Activated naive CD4-positive, alpha-beta T cell treated with anti-CD3 and anti-CD28 coated beads, Interleukin-2, amount 50 U/mL, for 16 hours (primary cell): ENCODE measurements at regions not wholly inside any gene's neighbourhood (a gene's known extent, or its start where the extent isn't known, plus 50 kb on each side); places are given as distances from the start of the nearest gene placed in this dataset.
"Not testable (repeated sequence)": the region's sequence is repeated elsewhere in the genome, so short reads cannot be mapped to it uniquely, and the experiment has no call there.

Source experiments
- DNase-seq: peaks from one replicate; pipeline ENCODE4 v3.0.0-alpha.2; 2020

DNA sequence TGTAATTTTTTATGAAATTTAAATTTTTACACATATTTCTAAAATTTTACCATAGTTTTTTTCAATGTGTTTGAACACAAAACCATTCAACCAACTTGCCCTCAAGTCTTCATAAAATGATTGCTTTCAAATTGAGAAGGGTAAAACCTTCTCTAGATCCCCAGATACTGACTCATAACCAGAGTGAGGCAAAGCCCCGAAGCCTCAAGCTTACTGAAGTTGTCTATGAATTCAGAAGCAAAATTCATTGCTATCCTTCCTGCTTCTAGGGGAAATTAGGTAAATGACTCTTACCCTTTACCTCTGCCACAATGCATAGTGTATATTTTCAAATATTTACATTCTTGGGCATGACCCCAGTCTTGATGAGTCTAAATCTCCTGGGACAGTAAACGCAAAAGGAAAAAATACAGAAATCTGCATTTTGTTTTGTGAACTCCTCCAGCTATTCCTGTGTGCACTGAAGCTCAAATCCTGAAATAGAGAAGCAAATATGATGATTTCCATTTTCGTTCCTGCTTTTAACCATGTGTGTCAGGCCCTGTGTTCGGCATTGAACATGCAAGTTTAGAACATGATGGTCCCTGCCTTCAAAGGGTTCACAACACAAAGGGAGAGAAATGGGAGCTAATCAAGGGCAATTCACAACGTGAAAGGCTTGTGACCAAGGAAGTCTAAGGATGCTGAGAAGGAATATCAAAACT lies 246.3 kb downstream of the SUCLG1 start:
- no peak for DNase-seq

- no peak for DNase-seq
Observed at GRCh38 chr2:84209941-84210340, 249.1 kb downstream of the SUCLG1 start.

- DNase-seq, result no peak
Observed at GRCh38 chr2:84204995-84205394, 254.1 kb downstream of the SUCLG1 start.

DNA sequence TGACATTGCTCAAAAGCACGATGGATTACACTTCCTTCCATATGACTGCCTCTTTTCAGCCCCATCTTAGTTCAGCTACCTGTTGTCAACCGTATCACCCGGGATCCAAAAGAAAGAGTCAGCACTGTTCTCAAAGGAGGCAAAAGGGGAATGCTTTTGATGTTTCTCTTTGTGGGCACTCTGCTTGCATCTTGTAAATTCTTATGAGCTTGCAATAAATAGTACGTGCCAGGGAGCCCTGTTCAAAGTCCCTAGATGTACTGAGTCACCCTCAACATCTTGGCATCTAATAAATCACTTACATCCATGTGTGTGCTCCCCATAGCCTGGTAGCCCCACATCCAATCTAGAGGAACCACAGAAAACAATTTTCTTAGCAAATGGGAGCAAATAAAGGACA lies 256.9 kb downstream of the SUCLG1 start:
- no peak for DNase-seq

DNA sequence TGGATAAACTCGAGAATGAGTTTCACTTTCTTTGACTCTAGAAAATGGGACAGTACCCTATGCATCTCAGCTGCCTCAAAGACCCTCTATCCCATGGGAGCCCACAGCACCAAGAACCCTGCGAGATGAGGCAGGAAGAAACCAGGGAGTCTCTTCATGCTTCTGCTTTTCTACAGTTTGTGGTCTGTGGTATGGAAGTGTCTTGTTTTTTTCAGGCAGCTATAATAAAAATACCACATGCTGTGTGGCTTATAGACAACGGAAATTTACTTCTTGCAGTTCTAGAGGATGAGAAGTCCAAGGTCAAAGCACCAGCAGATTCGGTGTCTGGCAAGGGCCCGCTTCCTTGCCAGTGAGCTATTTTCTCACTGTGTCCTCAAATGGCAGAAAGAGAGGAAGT lies 257.9 kb downstream of the SUCLG1 start:
- DNase-seq, result no peak

DNA sequence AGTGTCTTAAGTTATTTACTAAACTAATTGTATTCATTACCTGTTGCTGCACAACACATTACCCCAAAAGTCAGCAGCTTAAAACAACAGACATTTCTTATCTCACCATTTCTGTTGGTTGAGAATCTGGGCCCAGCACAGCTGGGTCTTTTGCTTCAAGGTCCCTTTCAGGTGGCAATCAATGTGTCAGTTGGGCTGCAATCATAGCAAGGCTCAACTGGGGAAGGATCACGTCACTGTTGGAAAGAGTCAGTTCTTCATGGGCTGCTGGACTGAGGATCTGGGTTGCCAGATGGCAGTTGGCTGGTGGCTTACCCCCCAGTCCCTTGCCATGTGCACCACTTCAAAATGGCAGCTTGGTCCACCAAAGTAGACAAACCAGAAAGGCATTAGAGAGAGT lies 261.2 kb downstream of the SUCLG1 start:
- no peak for DNase-seq

- DNase-seq, result no peak
Observed at GRCh38 chr2:84194949-84195644, 264.0 kb downstream of the SUCLG1 start.

- no peak for DNase-seq
Observed at GRCh38 chr2:84194181-84194580, 264.9 kb downstream of the SUCLG1 start.

GRCh38 chr2:84187258-84187657 lies 271.8 kb downstream of the SUCLG1 start:
- no peak for DNase-seq

- no peak for DNase-seq
Observed at GRCh38 chr2:84181927-84182326, 277.2 kb downstream of the SUCLG1 start.

DNA sequence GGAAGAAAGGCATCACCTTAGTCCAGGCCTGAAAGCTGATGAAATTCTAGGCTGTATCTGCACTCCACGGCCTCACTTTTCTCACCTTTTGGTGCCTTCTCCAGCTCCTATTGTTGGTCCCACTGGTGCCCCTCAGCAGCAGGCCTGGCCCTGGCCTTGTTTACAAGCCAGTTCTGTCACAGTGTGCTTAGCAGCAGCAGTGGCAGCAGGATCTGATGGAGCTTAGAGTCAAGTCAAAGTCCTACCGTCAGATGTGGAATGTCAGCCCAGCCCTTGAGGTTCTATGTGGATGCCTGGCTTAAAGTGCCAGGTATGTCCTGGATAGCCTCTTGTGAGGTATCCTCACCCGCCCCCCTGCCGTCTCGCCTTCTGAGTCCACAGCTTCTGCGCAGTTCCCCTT lies 281.3 kb downstream of the SUCLG1 start:
- no peak for DNase-seq

DNA sequence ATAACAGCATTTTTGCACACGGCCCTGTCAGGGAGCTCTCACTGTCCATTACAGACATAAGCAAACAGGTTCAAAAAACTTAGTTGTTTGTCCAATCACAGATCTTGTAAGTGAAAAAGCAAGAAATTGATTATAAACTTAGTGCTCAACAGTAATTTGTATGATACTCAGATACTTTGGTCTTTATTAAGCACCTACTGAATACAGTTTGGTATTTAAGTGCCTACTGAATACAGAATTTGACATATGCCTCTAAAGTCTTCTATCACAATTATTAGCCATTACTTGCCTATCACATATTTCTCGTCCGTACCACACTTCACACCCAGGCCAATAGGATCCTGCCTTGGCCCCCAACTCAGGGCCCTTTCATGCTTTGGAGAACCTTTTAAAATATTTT lies 283.1 kb downstream of the SUCLG1 start:
- DNase-seq, result no peak

- DNase-seq, result no peak
Observed at GRCh38 chr2:84175340-84175739, 283.7 kb downstream of the SUCLG1 start.

GRCh38 chr2:84173041-84173440 lies 286.0 kb downstream of the SUCLG1 start:
- DNase-seq, result no peak

DNA sequence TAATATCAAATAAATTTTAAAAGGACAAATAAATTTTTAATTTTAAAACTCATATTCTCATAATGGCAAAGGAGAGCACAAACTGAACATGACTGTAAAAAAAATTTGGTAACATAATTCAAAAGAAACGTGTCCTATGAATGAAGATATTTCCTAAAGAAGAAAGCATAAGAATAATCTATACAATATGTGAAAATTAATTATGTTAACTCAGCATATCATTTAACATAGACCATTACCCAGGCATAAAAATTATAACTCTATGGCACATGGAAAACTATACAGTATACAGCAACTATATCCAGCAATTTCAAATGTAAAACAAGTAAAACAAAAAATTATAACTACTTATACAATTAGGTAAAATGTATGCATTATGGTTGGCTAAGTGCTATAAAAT lies 288.1 kb downstream of the SUCLG1 start:
- DNase-seq, result no peak

GRCh38 chr2:84169871-84170270 lies 289.2 kb downstream of the SUCLG1 start:
- DNase-seq, result no peak

GRCh38 chr2:84168552-84168951 lies 290.5 kb downstream of the SUCLG1 start:
- not testable (repeated sequence) for DNase-seq

DNA sequence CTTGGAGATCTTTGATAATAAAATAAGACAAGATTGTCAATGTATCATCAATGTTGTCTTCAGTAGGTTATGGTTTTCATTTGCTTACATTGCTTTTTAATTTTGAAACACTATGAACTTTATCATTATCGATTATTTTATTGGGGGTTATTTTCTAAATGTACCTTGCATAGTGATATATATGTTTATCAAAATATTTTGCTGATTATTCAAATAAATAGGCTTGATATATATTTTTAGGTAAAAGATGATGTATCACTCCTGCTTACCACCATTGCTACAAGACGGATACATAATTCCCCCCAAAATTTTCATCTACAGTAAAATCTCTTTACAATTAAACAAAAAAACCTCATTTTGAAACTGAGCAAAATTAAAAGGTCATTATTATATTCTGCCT lies 293.8 kb downstream of the SUCLG1 start:
- no peak for DNase-seq

DNA sequence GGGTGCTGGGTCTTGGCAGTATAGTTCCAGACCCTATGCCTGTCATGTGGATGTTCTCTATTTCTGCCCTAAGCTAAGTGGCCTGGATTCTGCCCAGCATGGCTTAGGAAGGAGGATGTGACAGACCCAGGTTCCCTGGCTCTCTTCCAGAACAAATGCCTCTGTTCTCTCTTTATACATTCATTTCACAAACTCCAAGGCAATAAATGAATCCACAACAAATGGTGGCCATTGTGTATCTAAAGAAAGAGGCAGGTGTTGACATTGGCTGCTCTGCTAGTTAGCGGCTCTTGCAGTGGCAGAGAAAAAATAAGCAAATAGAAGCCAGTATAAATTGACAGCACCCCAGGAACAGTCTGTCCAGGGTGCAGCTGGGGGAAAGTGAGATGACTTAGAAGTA lies 298.6 kb downstream of the SUCLG1 start:
- DNase-seq, result no peak

- no peak for DNase-seq
Observed at GRCh38 chr2:84158605-84159004, 300.5 kb downstream of the SUCLG1 start.

GRCh38 chr2:84152462-84152861 lies 306.6 kb downstream of the SUCLG1 start:
- DNase-seq, result no peak

DNA sequence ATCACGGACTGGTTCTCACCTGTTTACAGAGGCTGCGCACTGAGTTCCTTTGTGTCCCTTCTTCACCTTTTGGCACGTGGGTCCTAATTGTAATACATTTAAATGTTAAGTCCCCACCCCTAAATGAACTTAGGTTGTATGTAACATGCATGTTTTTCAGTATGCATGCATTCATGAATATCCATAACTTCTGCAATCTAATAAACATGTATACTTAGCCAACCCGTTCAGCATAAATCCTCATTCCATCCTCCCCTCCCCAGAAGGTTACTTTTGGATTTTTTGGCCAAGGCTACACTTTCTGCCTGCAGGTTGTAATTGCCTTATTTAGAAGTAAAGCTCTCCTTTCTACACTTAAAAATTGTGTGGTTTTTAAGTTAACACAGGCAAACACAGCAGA lies 314.7 kb downstream of the SUCLG1 start:
- DNase-seq, result no peak

DNA sequence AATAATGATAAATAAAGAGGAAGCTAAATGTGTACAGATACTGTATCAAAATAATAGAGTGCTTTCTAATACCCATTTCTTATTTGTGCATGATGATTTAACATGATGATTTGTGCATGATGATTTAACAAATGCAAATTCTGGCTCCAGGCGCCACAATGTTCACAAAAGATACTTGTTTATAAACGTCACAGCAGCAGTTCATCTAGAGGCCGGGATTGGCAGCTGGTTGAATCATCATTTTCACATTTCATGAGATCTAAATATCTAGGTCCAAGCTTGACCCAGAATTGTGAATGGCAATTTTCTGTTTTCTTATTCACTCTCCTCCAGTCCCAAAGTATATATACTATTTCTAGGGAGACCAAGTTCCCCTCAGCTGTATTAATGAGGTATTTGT lies 322.0 kb downstream of the SUCLG1 start:
- no peak for DNase-seq

DNA sequence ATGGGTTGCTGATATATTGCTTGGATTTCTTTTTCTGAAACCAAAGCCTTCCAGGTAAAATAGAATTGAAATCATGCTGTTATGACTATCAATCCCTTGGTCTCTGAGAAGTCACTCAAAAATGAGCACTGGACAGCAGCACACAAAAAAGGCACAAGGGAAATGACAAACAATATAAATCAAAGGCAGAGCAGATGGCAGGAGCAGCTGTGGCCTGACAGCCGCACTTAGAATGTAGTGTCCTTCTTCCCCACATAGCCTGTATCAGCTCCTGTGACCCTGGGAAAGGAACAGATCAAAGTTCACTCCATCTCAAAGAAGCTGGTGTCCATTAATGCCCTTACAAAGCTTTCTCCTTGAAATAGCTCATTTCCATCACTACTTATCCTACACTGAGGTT lies 326.7 kb downstream of the SUCLG1 start:
- no peak for DNase-seq

DNA sequence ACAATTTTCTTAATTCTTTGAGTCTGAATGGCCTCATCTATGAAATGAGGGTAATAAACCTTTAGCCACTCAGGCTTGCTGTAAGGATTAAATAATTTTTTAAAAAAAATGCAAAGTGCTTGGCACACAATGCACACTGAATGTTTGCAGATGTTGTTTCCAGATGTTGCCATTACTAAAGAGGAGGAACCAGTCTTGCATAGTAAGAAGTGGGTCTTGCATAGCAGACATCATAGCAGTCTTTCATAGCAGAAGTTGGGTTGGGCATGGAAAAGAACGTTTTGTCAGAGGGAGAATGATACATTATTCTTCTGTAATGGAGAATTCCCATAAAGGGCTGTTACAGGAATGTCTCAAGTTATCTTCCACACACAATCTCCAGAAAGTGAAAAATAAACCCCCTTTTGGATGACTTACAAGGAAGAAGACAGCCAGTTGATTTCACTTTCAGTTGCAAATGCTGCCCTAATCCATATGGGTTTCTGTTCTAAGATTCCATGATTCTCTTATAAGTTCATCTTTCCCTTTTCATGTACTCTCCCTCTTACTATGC lies 327.7 kb downstream of the SUCLG1 start:
- no peak for DNase-seq
